ENCODE measurements at regions not wholly inside any gene's neighbourhood (a gene's known extent, or its start where the extent isn't known, plus 50 kb on each side); places are given as distances from the start of the nearest gene placed in this dataset.

- no peak overlapping the region for H3K4me3 ChIP-seq (replicated peaks; ENCODE audit: insufficient read depth, low read length)
- no peak for TF ChIP-seq SPI1 (IDR thresholded peaks at IDR 0.05; ENCODE audit: borderline replicate concordance, low read depth)
- no peak for TF ChIP-seq GABPA (IDR thresholded peaks at IDR 0.05; ENCODE audit: low read depth)
- TF ChIP-seq POLR2AphosphoS5 (IDR thresholded peaks at IDR 0.05; ENCODE audit: low read depth), result no peak
- TF ChIP-seq REST (IDR thresholded peaks at IDR 0.05; ENCODE audit: insufficient replicate concordance, low read depth), result no peak
- H3K27me3 ChIP-seq (ENCODE audit: insufficient read depth, poor library complexity, severe bottlenecking), result no peaks in the 10 kb centered on the region
- no peak for DNase-seq (ENCODE audit: low read depth in 1 of 2, low spot score in 1 of 2)
- H3K27ac ChIP-seq (replicated peaks), result no peak overlapping the region
Measured at GRCh38 chr12:127005406-127005805, 1261.6 kb upstream of the TMEM132C start.

GRCh38 chr12:127006972-127007371 is 1260.0 kb upstream of the TMEM132C start:
- TF ChIP-seq GABPA (IDR thresholded peaks at IDR 0.05; ENCODE audit: low read depth) (no peak), CTCF (IDR thresholded peaks at IDR 0.05; ENCODE audit: insufficient read depth, low read length) (no peak), SPI1 (IDR thresholded peaks at IDR 0.05; ENCODE audit: borderline replicate concordance, low read depth) (no peak), POLR2AphosphoS5 (IDR thresholded peaks at IDR 0.05; ENCODE audit: low read depth) (no peak), REST (IDR thresholded peaks at IDR 0.05; ENCODE audit: insufficient replicate concordance, low read depth) (no peak)
- Histone ChIP-seq H3K27ac (replicated peaks) (no peak overlapping the region), H3K27me3 (ENCODE audit: insufficient read depth, poor library complexity, severe bottlenecking) (no peaks in the 10 kb centered on the region), H3K4me3 (replicated peaks; ENCODE audit: insufficient read depth, low read length) (no peak overlapping the region)
- DNase-seq (ENCODE audit: low read depth in 1 of 2, low spot score in 1 of 2), result no peak

- H3K4me3 ChIP-seq (replicated peaks; ENCODE audit: insufficient read depth, low read length), result no peak overlapping the region
- no peak for TF ChIP-seq POLR2AphosphoS5 (IDR thresholded peaks at IDR 0.05; ENCODE audit: low read depth)
- TF ChIP-seq GABPA (IDR thresholded peaks at IDR 0.05; ENCODE audit: low read depth), result no peak
- H3K27me3 ChIP-seq (ENCODE audit: insufficient read depth, poor library complexity, severe bottlenecking), result no peaks in the 10 kb centered on the region
- DNase-seq (ENCODE audit: low read depth in 1 of 2, low spot score in 1 of 2), result no peak
- no peak overlapping the region for H3K27ac ChIP-seq (replicated peaks)
Measured at GRCh38 chr12:127008755-127009403, 1258.1 kb upstream of the TMEM132C start.

- no peak overlapping the region for H3K27ac ChIP-seq (replicated peaks)
- no peak for TF ChIP-seq CTCF (IDR thresholded peaks at IDR 0.05; ENCODE audit: insufficient read depth, low read length)
- TF ChIP-seq POLR2AphosphoS5 (IDR thresholded peaks at IDR 0.05; ENCODE audit: low read depth), result no peak
- no peak for TF ChIP-seq REST (IDR thresholded peaks at IDR 0.05; ENCODE audit: insufficient replicate concordance, low read depth)
- TF ChIP-seq GABPA (IDR thresholded peaks at IDR 0.05; ENCODE audit: low read depth), result no peak
- no peak for TF ChIP-seq SPI1 (IDR thresholded peaks at IDR 0.05; ENCODE audit: borderline replicate concordance, low read depth)
- DNase-seq (ENCODE audit: low read depth in 1 of 2, low spot score in 1 of 2), result no peak
- H3K4me3 ChIP-seq (replicated peaks; ENCODE audit: insufficient read depth, low read length), result no peak overlapping the region
- H3K27me3 ChIP-seq (ENCODE audit: insufficient read depth, poor library complexity, severe bottlenecking), result no peaks in the 10 kb centered on the region
Measured at GRCh38 chr12:127012109-127012508, 1254.9 kb upstream of the TMEM132C start.

Data from HL-60 (cell line).